Thoracic aorta (tissue), 2 donors: ENCODE measurements at regions not wholly inside any gene's neighbourhood (a gene's known extent, or its start where the extent isn't known, plus 50 kb on each side); places are given as distances from the start of the nearest gene placed in this dataset.
"Not testable (repeated sequence)": the region's sequence is repeated elsewhere in the genome, so short reads cannot be mapped to it uniquely, and the experiment has no call there.

Source experiments
- ATAC-seq: fragments of 150-250 bp; one replicate; pipeline ENCODE4 v1.8.0; 2017; ENCODE audit warnings: low read depth; ENCODE audit not compliant: insufficient number of reproducible peaks, low FRiP score
- DNase-seq: peaks from one replicate; pipeline ENCODE4 v3.0.0-alpha.2; 2020; ENCODE audit warnings: low spot score
- H3K27ac ChIP-seq, 2 donors: fragments of 200-600 bp; sonication (generic); 1 replicate in 1 of 2; 2 replicates in 1 of 2; pipeline ENCODE4 v1.5.1; 2016; ENCODE audit warnings: mild to moderate bottlenecking in 2 of 2, moderate library complexity in 2 of 2
- H3K27me3 ChIP-seq: fragments of 200-600 bp; sonication (generic); replicated peaks from 2 replicates; pipeline ENCODE4 v1.6.0; 2016; ENCODE audit warnings: mild to moderate bottlenecking; ENCODE audit not compliant: insufficient read depth
- H3K36me3 ChIP-seq: fragments of 200-600 bp; sonication (generic); one replicate; pipeline ENCODE4 v1.5.1; 2016
- H3K4me1 ChIP-seq, 2 donors: fragments of 200-600 bp; sonication (generic); 1 replicate in 1 of 2; 2 replicates in 1 of 2; pipeline versions ENCODE4 v1.5.1 to v1.6.0; 2016; ENCODE audit warnings: low read depth in 2 of 2, mild to moderate bottlenecking in 1 of 2; ENCODE audit not compliant: control insufficient read depth in 1 of 2
- H3K4me3 ChIP-seq: fragments of 200-600 bp; sonication (generic); 2 replicates; pipeline ENCODE4 v1.5.1; 2016; ENCODE audit warnings: mild to moderate bottlenecking
- H3K9me3 ChIP-seq: fragments of 200-600 bp; sonication (generic); 2 replicates; pipeline ENCODE4 v1.5.1; 2016
- CTCF ChIP-seq: fragments of 200-600 bp; sonication (generic); IDR thresholded peaks from one replicate; pipeline ENCODE4 v1.5.1; 2019; ENCODE audit warnings: antibody characterized with exemption

- no peaks in the 10 kb centered on the region for H3K27me3 ChIP-seq
- H3K27ac ChIP-seq = no peak overlapping the region
- no peaks in the 10 kb centered on the region for H3K4me1 ChIP-seq
- no peaks in the 10 kb centered on the region for H3K9me3 ChIP-seq
- no peaks in the 10 kb centered on the region for H3K36me3 ChIP-seq
- H3K4me3 ChIP-seq = no peak overlapping the region
- no peak for ATAC-seq
- no peak for TF ChIP-seq CTCF
- no peak for DNase-seq
Observed at GRCh38 chr2:55779459-55780421, 86.1 kb upstream of the PNPT1 start.

GRCh38 chr2:55776966-55777365 is 83.3 kb upstream of the PNPT1 start:
- DNase-seq (no peak), ATAC-seq (no peak)
- no peaks in the 10 kb centered on the region for H3K36me3 ChIP-seq
- no peaks in the 10 kb centered on the region for H3K9me3 ChIP-seq
- no peak for TF ChIP-seq CTCF
- no peak overlapping the region for H3K27ac ChIP-seq
- H3K4me1 ChIP-seq = peaks cover 0 to 2% of the 10 kb centered on the region in 2 donors
- no peaks in the 10 kb centered on the region for H3K27me3 ChIP-seq
- no peak overlapping the region for H3K4me3 ChIP-seq

- no peaks in the 10 kb centered on the region for H3K36me3 ChIP-seq
- H3K4me3 ChIP-seq = no peak overlapping the region
- no peak overlapping the region for H3K27ac ChIP-seq
- ATAC-seq (no peak), DNase-seq (no peak)
- peaks cover 0 to 7% of the 10 kb centered on the region in 2 donors for H3K4me1 ChIP-seq
- H3K9me3 ChIP-seq = no peaks in the 10 kb centered on the region
- no peaks in the 10 kb centered on the region for H3K27me3 ChIP-seq
- no peak for TF ChIP-seq CTCF
Observed at GRCh38 chr2:55776479-55776878, 82.8 kb upstream of the PNPT1 start.

- TF ChIP-seq CTCF = no peak
- ATAC-seq (no peak), DNase-seq (no peak)
- no peak overlapping the region for H3K4me3 ChIP-seq
- H3K4me1 ChIP-seq = peaks cover 0 to 9% of the 10 kb centered on the region in 2 donors
- H3K9me3 ChIP-seq = no peaks in the 10 kb centered on the region
- H3K27ac ChIP-seq = no peak overlapping the region
- no peaks in the 10 kb centered on the region for H3K36me3 ChIP-seq
- no peaks in the 10 kb centered on the region for H3K27me3 ChIP-seq
Observed at GRCh38 chr2:55775828-55776227, 82.2 kb upstream of the PNPT1 start.

GRCh38 chr2:55773651-55774050 is 80.0 kb upstream of the PNPT1 start:
- not testable (repeated sequence) for H3K36me3 ChIP-seq, H3K27ac ChIP-seq, H3K4me3 ChIP-seq, H3K9me3 ChIP-seq, ATAC-seq, DNase-seq, H3K27me3 ChIP-seq, H3K4me1 ChIP-seq
